Smooth muscle cell (in vitro differentiated cells): ENCODE measurements at regions not wholly inside any gene's neighbourhood (a gene's known extent, or its start where the extent isn't known, plus 50 kb on each side); places are given as distances from the start of the nearest gene placed in this dataset.

Source experiments
- DNase-seq: peaks from one replicate; lab custom pipeline; 2025; ENCODE audit not compliant: unreplicated experiment; lab: John Stamatoyannopoulos, UW
- H2AFZ ChIP-seq: fragments of 200-600 bp; sonication (generic); 2 replicates; pipeline ENCODE4 v1.6.0; 2016; ENCODE audit warnings: antibody characterized with exemption, low read depth, mild to moderate bottlenecking
- H3F3A ChIP-seq: fragments of 200-600 bp; sonication (generic); 2 replicates; pipeline ENCODE4 v1.6.0; 2017; ENCODE audit warnings: antibody characterized with exemption, low read depth
- H3K27ac ChIP-seq: fragments of 200-600 bp; sonication (generic); 2 replicates; pipeline ENCODE4 v1.5.1; 2016; ENCODE audit warnings: low read depth, mild to moderate bottlenecking
- H3K27me3 ChIP-seq: fragments of 200-600 bp; sonication (generic); 2 replicates; pipeline ENCODE4 v1.6.1; 2016; ENCODE audit warnings: low read depth, mild to moderate bottlenecking
- H3K36me3 ChIP-seq: fragments of 200-600 bp; sonication (generic); 2 replicates; pipeline ENCODE4 v1.5.1; 2016; ENCODE audit warnings: low read depth
- H3K4me1 ChIP-seq: fragments of 200-600 bp; sonication (generic); 2 replicates; pipeline ENCODE4 v1.5.1; 2016; ENCODE audit warnings: low read depth
- H3K4me2 ChIP-seq: fragments of 200-600 bp; sonication (generic); 2 replicates; pipeline ENCODE4 v1.6.0; 2016; ENCODE audit warnings: mild to moderate bottlenecking
- H3K4me3 ChIP-seq: fragments of 200-600 bp; sonication (generic); 2 replicates; pipeline ENCODE4 v1.5.1; 2016; ENCODE audit warnings: mild to moderate bottlenecking
- H3K79me2 ChIP-seq: fragments of 200-600 bp; sonication (generic); 2 replicates; pipeline ENCODE4 v1.6.0; 2016; ENCODE audit warnings: low read depth, mild to moderate bottlenecking
- H3K9ac ChIP-seq: fragments of 200-600 bp; sonication (generic); 2 replicates; pipeline ENCODE4 v1.6.0; 2016; ENCODE audit warnings: low read depth
- H3K9me3 ChIP-seq: fragments of 200-600 bp; sonication (generic); replicated peaks from 2 replicates; pipeline ENCODE4 v1.5.1; 2016; ENCODE audit warnings: low read depth
- H4K20me1 ChIP-seq: fragments of 200-600 bp; sonication (generic); 2 replicates; pipeline ENCODE4 v1.6.0; 2016; ENCODE audit warnings: low read depth
- CTCF ChIP-seq: fragments of 200-600 bp; sonication (generic); IDR thresholded peaks from 2 replicates; pipeline ENCODE4 v1.5.1; 2017; ENCODE audit warnings: borderline replicate concordance, mild to moderate bottlenecking, antibody characterized with exemption; ENCODE audit not compliant: insufficient read depth, poor library complexity, severe bottlenecking
- WGBS: methylation state at CpG from one replicate; pipeline ENCODE4 v1.1.7; 2016; ENCODE audit warnings: low lambda C conversion rate; 5-methylcytosine and 5-hydroxymethylcytosine counted together

DNA sequence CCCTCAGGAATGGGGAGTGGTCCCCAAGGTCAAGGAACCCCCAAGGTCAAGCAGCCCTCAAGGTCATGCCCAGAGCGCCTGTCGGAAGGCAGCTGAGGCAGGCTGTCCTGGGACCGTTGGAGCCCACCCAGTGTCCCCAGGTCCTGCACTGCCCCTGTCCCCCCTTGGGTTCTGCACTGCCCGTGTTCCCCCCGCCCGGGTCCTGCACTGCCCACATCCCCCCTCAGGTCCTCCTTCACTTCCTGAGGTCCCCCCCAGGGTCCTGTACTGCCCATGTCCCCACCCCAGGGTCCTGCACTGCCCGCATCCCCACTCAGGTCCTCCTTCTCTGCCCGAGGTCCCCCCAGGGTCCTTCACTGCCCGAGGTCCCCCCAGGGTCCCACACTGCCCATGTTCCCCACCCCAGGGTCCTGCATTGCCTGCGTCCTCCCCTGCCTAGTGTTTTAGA, 1073.0 kb downstream of the BRD1 start:
- Histone ChIP-seq H3K9me3 (no peaks in the 10 kb centered on the region), H3K4me3 (no peak overlapping the region), H3K9ac (no peak overlapping the region), H3K27ac (no peak overlapping the region), H3K79me2 (no peaks in the 10 kb centered on the region), H3K27me3 (no peaks in the 10 kb centered on the region), H3K36me3 (no peaks in the 10 kb centered on the region), H3F3A (no peaks in the 10 kb centered on the region), H2AFZ (no peak overlapping the region), H4K20me1 (no peaks in the 10 kb centered on the region), H3K4me2 (no peak overlapping the region), H3K4me1 (no peaks in the 10 kb centered on the region)
- 93% methylated on average over 9 of the region's 10 CpGs for WGBS
- no peak for DNase-seq
- TF ChIP-seq CTCF: no peak

DNA sequence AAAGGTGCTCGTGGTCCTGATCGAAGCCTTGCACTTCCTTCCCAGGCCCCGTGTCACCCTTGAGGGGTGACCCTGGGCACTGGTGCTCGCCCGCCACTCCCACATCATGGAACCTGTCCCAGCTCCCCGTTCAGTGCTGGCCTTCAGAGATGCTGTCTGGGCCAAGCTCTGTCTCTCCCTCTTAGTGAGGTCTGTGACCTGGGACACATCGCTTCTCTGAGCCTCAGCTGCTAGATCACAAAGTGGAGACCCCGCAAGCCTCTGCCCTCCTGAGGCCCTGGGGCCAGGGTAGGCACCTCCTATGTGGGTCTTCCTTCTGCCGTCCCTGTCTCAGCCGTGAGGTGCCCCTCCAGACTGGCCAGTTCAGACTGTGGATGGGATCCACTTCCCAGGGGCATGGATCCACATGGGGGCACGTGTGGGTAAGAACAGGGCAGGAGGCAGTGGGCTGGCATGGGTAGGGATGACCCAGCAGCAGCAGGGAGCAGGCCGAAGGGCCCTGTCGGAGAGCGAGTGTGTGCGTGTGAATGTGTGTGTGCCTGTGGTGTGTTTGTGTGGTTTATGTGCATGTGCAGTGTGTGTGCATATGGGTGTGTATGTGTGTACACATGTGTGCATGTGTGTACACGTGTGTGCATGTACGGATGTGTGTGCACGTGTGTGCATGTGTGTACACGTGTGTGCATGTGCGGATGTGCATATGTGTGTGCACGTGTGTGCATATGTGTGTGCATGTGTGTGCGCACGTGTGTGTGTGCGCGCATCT, 1073.7 kb downstream of the BRD1 start:
- 92% methylated on average over 25 of the region's 25 CpGs for WGBS
- no peak overlapping the region for H3K27ac ChIP-seq
- H3F3A ChIP-seq: no peaks in the 10 kb centered on the region
- H3K36me3 ChIP-seq: no peaks in the 10 kb centered on the region
- H3K79me2 ChIP-seq: no peaks in the 10 kb centered on the region
- TF ChIP-seq CTCF: no peak
- H3K4me3 ChIP-seq: no peak overlapping the region
- H3K9ac ChIP-seq: no peak overlapping the region
- H3K27me3 ChIP-seq: no peaks in the 10 kb centered on the region
- DNase-seq: no peak
- H4K20me1 ChIP-seq: no peaks in the 10 kb centered on the region
- H3K4me1 ChIP-seq: no peaks in the 10 kb centered on the region
- no peak overlapping the region for H2AFZ ChIP-seq
- no peak overlapping the region for H3K4me2 ChIP-seq
- H3K9me3 ChIP-seq: no peaks in the 10 kb centered on the region

DNA sequence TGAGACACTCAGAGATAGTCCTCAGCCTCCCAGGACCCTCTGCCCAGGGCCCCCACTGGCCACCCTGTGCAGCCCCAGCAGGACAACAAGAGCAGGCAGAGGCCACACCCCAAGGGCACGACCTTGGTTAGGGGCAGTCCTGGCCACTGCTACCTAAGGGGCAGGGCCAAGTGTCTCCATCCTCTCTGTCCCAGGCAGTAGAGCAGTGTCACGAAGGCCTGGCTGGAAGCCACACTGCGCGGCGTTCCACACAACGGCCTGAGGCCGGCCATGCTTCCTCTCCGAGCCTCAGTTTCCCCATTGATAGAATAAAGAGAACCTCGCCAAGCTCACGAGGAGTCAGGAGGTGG, 1074.3 kb downstream of the BRD1 start:
- TF ChIP-seq CTCF: no peak
- no peaks in the 10 kb centered on the region for H3K27me3 ChIP-seq
- no peak for DNase-seq
- H3K36me3 ChIP-seq: no peaks in the 10 kb centered on the region
- WGBS: 96% methylated on average over 10 of the region's 10 CpGs
- no peak overlapping the region for H3K27ac ChIP-seq
- H3K79me2 ChIP-seq: no peaks in the 10 kb centered on the region
- H4K20me1 ChIP-seq: no peaks in the 10 kb centered on the region
- no peak overlapping the region for H2AFZ ChIP-seq
- H3K4me3 ChIP-seq: no peak overlapping the region
- H3F3A ChIP-seq: no peaks in the 10 kb centered on the region
- no peak overlapping the region for H3K9ac ChIP-seq
- no peaks in the 10 kb centered on the region for H3K9me3 ChIP-seq
- H3K4me1 ChIP-seq: no peaks in the 10 kb centered on the region
- no peak overlapping the region for H3K4me2 ChIP-seq
